ENCODE measurements at regions not wholly inside any gene's neighbourhood (a gene's known extent, or its start where the extent isn't known, plus 50 kb on each side); places are given as distances from the start of the nearest gene placed in this dataset.
"Not testable (repeated sequence)": the region's sequence is repeated elsewhere in the genome, so short reads cannot be mapped to it uniquely, and the experiment has no call there.

DNA sequence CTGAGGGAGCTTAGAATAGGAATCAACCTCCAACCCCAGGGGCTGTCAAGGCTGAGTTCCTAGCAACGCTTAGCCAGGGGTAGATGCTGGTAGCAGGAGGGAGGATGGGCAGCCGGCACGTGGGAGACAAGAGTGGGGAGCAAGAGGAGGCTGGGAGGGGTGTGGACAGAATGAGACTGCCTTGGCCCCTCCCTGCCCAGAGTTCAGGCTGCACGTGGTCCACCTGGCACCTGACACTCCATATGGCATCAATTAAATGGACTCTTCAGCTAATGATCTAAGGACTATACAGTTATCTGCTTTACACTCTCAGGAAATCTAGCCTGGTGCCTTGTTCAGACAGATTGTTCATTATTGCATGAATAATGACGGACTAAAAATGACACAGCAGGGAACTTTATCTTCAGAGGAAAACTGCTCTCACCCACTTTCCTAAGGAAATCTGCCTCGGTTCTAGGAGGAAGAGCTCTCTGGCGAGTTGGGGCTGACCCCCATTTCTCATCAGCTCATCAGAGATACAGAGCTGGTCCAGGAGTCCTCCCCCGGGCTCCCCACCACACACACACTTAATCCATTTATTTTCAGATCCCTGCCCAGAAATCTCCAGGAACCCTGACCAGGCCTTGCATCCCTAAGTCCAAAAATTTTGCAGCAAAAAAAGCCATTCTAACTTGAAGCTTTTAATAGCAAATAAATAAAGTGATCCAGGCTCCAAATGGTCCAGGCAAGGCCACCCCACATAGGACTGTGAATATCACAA, 102.1 kb upstream of the CDC42EP3 start:
- H3K27ac ChIP-seq (ENCODE audit: low read depth in 1 of 2, low read length in 2 of 2) = no peak overlapping the region
- 81 to 88% methylated on average over 8 of the region's 8 CpGs for WGBS, 2 donors
- H3K4me3 ChIP-seq (ENCODE audit: low read length in 2 of 2) = no peak overlapping the region
- no peaks in the 10 kb centered on the region for H3K27me3 ChIP-seq (ENCODE audit: control insufficient read depth in 1 of 2, insufficient read depth in 2 of 2, low read length in 1 of 2)
- H3K4me1 ChIP-seq (ENCODE audit: control insufficient read depth in 1 of 2, insufficient read depth in 2 of 2, low read length in 2 of 2) = peaks cover 5 to 8% of the 10 kb centered on the region in 2 donors
- intact Hi-C loops (cut with DNase I) = no loop called here
- ATAC-seq (ENCODE audit: low FRiP score) (no peak), DNase-seq (no peak)
- H3K9me3 ChIP-seq (ENCODE audit: control insufficient read depth, low read length) = no peaks in the 10 kb centered on the region
- H3K36me3 ChIP-seq (ENCODE audit: control insufficient read depth in 1 of 2, insufficient read depth in 2 of 2, low read length in 1 of 2) = no peaks in the 10 kb centered on the region

GRCh38 chr2:37774171-37774944, 102.9 kb upstream of the CDC42EP3 start:
- intact Hi-C loops (cut with DNase I) = not testable (repeated sequence)

GRCh38 chr2:37774976-37775907, 103.8 kb upstream of the CDC42EP3 start:
- Histone ChIP-seq H3K27me3 (ENCODE audit: control insufficient read depth in 1 of 2, insufficient read depth in 2 of 2, low read length in 1 of 2) (no peaks in the 10 kb centered on the region), H3K9me3 (ENCODE audit: control insufficient read depth, low read length) (no peaks in the 10 kb centered on the region), H3K27ac (ENCODE audit: low read depth in 1 of 2, low read length in 2 of 2) (peak overlapping the region; percentile 94), H3K36me3 (ENCODE audit: control insufficient read depth in 1 of 2, insufficient read depth in 2 of 2, low read length in 1 of 2) (no peaks in the 10 kb centered on the region), H3K4me1 (ENCODE audit: control insufficient read depth in 1 of 2, insufficient read depth in 2 of 2, low read length in 2 of 2) (peaks cover 3 to 8% of the 10 kb centered on the region in 2 donors), H3K4me3 (ENCODE audit: low read length in 2 of 2) (no peak overlapping the region)
- no peak for ATAC-seq (ENCODE audit: low FRiP score)
- no peak for DNase-seq
- WGBS, 2 donors = 42 to 45% methylated on average over 9 of the region's 9 CpGs
- intact Hi-C loops (cut with DNase I) = loop anchor here in 1 of 2 donors (5.0 kb wide), 2 partner anchors 33 to 103 kb away; partner anchors contain the start of gene CDC42EP3

More at GRCh38 chr2:37774171-37774944, 102.9 kb upstream of the CDC42EP3 start:
- H3K4me1 ChIP-seq (ENCODE audit: control insufficient read depth in 1 of 2, insufficient read depth in 2 of 2, low read length in 2 of 2); H3K9me3 ChIP-seq (ENCODE audit: control insufficient read depth, low read length); DNase-seq; H3K27me3 ChIP-seq (ENCODE audit: control insufficient read depth in 1 of 2, insufficient read depth in 2 of 2, low read length in 1 of 2); H3K36me3 ChIP-seq (ENCODE audit: control insufficient read depth in 1 of 2, insufficient read depth in 2 of 2, low read length in 1 of 2); ATAC-seq (ENCODE audit: low FRiP score); H3K4me3 ChIP-seq (ENCODE audit: low read length in 2 of 2): not testable (repeated sequence)
- peak overlapping the region; percentile 61 to 94 for H3K27ac ChIP-seq (ENCODE audit: low read depth in 1 of 2, low read length in 2 of 2)
- 94 to 96% methylated on average over 6 of the region's 6 CpGs for WGBS, 2 donors

DNA sequence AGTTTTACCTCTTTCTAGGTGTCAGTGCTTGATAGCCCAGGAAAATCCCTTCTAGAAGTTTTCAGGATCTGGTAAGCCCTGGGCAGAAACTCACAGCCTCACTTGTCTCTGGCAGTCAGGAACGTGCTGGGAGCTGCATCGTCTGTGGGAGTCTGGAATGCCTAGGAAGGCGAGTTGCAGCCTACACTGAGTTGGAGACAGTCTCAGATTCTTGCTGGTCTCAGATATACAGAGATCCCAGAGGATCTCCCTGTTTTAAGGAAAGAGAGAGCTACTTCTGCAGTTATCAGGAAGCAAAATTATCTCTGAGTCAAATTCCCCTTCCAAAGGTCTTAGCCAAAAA, 104.4 kb upstream of the CDC42EP3 start:
- DNase-seq = no peak

GRCh38 chr2:37776487-37776886, 105.0 kb upstream of the CDC42EP3 start:
- Histone ChIP-seq H3K9me3 (ENCODE audit: control insufficient read depth, low read length) (no peaks in the 10 kb centered on the region), H3K4me3 (ENCODE audit: low read length in 2 of 2) (no peak overlapping the region), H3K36me3 (ENCODE audit: control insufficient read depth in 1 of 2, insufficient read depth in 2 of 2, low read length in 1 of 2) (no peaks in the 10 kb centered on the region), H3K27ac (ENCODE audit: low read depth in 1 of 2, low read length in 2 of 2) (peak overlapping the region; percentile 94 to 95), H3K27me3 (ENCODE audit: control insufficient read depth in 1 of 2, insufficient read depth in 2 of 2, low read length in 1 of 2) (no peaks in the 10 kb centered on the region), H3K4me1 (ENCODE audit: control insufficient read depth in 1 of 2, insufficient read depth in 2 of 2, low read length in 2 of 2) (peaks cover 3 to 8% of the 10 kb centered on the region in 2 donors)
- ATAC-seq (ENCODE audit: low FRiP score) = peak; percentile 63
- intact Hi-C loops (cut with DNase I) = loop anchor here in 1 of 2 donors (5.0 kb wide), 2 partner anchors 34 to 104 kb away; partner anchors contain the start of gene CDC42EP3
- WGBS, 2 donors = 10 to 12% methylated on average over 3 of the region's 3 CpGs
- DNase-seq = peak; percentile 77 to 80

More for the DNA sequence above, 104.4 kb upstream of the CDC42EP3 start:
- peak; percentile 73 for ATAC-seq (ENCODE audit: low FRiP score)
- H3K36me3 ChIP-seq (ENCODE audit: control insufficient read depth in 1 of 2, insufficient read depth in 2 of 2, low read length in 1 of 2) = no peaks in the 10 kb centered on the region
- intact Hi-C loops (cut with DNase I) = loop anchor here in 1 of 2 donors (5.0 kb wide), 2 partner anchors 34 to 104 kb away; partner anchors contain the start of gene CDC42EP3
- peaks cover 3 to 8% of the 10 kb centered on the region in 2 donors for H3K4me1 ChIP-seq (ENCODE audit: control insufficient read depth in 1 of 2, insufficient read depth in 2 of 2, low read length in 2 of 2)
- H3K27ac ChIP-seq (ENCODE audit: low read depth in 1 of 2, low read length in 2 of 2) = peak overlapping the region; percentile 94
- 0 to 5% methylated on average over 3 of the region's 3 CpGs for WGBS, 2 donors
- no peaks in the 10 kb centered on the region for H3K27me3 ChIP-seq (ENCODE audit: control insufficient read depth in 1 of 2, insufficient read depth in 2 of 2, low read length in 1 of 2)
- no peak overlapping the region for H3K4me3 ChIP-seq (ENCODE audit: low read length in 2 of 2)
- H3K9me3 ChIP-seq (ENCODE audit: control insufficient read depth, low read length) = no peaks in the 10 kb centered on the region

GRCh38 chr2:37779139-37779538, 107.7 kb upstream of the CDC42EP3 start:
- H3K4me1 ChIP-seq (ENCODE audit: control insufficient read depth in 1 of 2, insufficient read depth in 2 of 2, low read length in 2 of 2) = peaks cover 7 to 10% of the 10 kb centered on the region in 2 donors
- H3K27me3 ChIP-seq (ENCODE audit: control insufficient read depth in 1 of 2, insufficient read depth in 2 of 2, low read length in 1 of 2) = no peaks in the 10 kb centered on the region
- no peak overlapping the region for H3K4me3 ChIP-seq (ENCODE audit: low read length in 2 of 2)
- no peaks in the 10 kb centered on the region for H3K9me3 ChIP-seq (ENCODE audit: control insufficient read depth, low read length)
- H3K27ac ChIP-seq (ENCODE audit: low read depth in 1 of 2, low read length in 2 of 2) = no peak overlapping the region
- ATAC-seq (ENCODE audit: low FRiP score) (no peak), DNase-seq (no peak)
- 92 to 95% methylated on average over 5 of the region's 5 CpGs for WGBS, 2 donors
- no peaks in the 10 kb centered on the region for H3K36me3 ChIP-seq (ENCODE audit: control insufficient read depth in 1 of 2, insufficient read depth in 2 of 2, low read length in 1 of 2)
- intact Hi-C loops (cut with DNase I) = loop anchor here in 1 of 2 donors (5.0 kb wide), 2 partner anchors 37 to 107 kb away; partner anchors contain the start of gene CDC42EP3

DNA sequence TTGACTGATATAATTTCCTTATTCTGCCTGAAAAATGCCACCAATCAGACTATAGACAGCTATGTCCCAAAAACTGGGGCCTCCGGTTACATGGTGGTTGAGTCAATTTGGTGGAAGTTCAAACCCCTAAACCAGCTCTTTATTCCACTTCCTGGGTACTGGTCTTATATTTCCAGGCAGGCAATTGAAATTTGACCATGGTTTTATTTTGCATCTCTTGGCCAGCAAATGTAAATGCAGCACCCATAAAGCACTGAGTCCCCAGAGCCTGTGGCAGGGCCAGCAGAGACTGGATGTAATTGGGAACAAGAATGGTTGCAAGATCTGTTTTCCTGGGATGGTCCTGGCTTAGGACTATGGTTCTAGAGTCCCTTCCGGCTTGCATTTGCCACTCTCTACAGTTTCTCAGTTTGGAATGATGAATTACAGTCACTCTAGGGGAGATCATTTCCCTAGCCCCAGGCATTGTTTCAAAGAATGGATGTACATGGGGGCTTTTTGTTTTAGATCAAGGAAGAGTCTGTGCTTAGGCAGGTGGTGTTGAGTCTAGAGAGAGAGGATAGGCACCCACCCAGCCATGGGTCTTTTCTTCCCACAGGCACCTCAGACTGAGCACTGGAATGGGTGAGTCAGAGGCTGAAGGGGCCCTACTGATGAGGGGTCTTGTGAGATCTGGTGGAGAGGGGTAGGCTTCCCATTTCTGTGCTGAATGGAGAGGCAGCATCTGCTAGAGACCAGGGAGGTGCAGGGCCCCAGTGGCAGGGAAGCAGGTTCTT, 108.4 kb upstream of the CDC42EP3 start:
- no peak overlapping the region for H3K4me3 ChIP-seq (ENCODE audit: low read length in 2 of 2)
- 96 to 100% methylated on average over 2 of the region's 2 CpGs for WGBS, 2 donors
- no peak for ATAC-seq (ENCODE audit: low FRiP score)
- peaks cover 7 to 10% of the 10 kb centered on the region in 2 donors for H3K4me1 ChIP-seq (ENCODE audit: control insufficient read depth in 1 of 2, insufficient read depth in 2 of 2, low read length in 2 of 2)
- no peaks in the 10 kb centered on the region for H3K27me3 ChIP-seq (ENCODE audit: control insufficient read depth in 1 of 2, insufficient read depth in 2 of 2, low read length in 1 of 2)
- peak overlapping the region in 1 of 2 donors; percentile 45 for H3K27ac ChIP-seq (ENCODE audit: low read depth in 1 of 2, low read length in 2 of 2)
- no peak for DNase-seq
- H3K9me3 ChIP-seq (ENCODE audit: control insufficient read depth, low read length) = no peaks in the 10 kb centered on the region
- intact Hi-C loops (cut with DNase I) = loop anchor here in 1 of 2 donors (5.0 kb wide), 2 partner anchors 37 to 107 kb away; partner anchors contain the start of gene CDC42EP3
- H3K36me3 ChIP-seq (ENCODE audit: control insufficient read depth in 1 of 2, insufficient read depth in 2 of 2, low read length in 1 of 2) = no peaks in the 10 kb centered on the region

Data from aorta (tissue), 5 donors.